GM12873 (cell line): ENCODE measurements at regions not wholly inside any gene's neighbourhood (a gene's known extent, or its start where the extent isn't known, plus 50 kb on each side); places are given as distances from the start of the nearest gene placed in this dataset.

Source experiments
- TF ChIP-seq, protein P1 (sequence below): IDR thresholded peaks from 2 replicates; pipeline ENCODE4 v1.5.1; 2012; ENCODE audit warnings: low read depth, mild to moderate bottlenecking, moderate library complexity, low read length, control low read depth; ENCODE audit not compliant: insufficient read depth; ENCODE audit errors: missing control alignments

DNA sequence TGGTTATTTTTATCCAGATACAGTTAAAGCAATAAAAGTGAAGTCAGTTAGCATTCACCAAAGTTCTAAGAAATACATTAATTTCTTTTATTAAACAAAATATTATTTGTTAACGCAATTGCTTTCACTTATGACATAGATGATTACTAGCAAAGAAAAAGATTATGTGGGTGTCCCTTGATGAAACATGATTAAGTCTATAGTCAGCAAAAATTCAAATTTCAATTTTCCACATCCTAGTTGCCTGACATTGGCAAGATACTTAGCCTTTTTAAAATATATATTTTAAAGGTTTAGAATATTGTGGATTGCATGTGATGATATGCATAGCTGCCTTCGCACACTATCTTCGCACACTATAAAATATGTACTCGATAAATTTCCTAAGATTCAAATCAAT lies 1780.5 kb upstream of the MIR17HG start:
- TF ChIP-seq, protein P1, sequence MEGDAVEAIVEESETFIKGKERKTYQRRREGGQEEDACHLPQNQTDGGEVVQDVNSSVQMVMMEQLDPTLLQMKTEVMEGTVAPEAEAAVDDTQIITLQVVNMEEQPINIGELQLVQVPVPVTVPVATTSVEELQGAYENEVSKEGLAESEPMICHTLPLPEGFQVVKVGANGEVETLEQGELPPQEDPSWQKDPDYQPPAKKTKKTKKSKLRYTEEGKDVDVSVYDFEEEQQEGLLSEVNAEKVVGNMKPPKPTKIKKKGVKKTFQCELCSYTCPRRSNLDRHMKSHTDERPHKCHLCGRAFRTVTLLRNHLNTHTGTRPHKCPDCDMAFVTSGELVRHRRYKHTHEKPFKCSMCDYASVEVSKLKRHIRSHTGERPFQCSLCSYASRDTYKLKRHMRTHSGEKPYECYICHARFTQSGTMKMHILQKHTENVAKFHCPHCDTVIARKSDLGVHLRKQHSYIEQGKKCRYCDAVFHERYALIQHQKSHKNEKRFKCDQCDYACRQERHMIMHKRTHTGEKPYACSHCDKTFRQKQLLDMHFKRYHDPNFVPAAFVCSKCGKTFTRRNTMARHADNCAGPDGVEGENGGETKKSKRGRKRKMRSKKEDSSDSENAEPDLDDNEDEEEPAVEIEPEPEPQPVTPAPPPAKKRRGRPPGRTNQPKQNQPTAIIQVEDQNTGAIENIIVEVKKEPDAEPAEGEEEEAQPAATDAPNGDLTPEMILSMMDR: no peak

DNA sequence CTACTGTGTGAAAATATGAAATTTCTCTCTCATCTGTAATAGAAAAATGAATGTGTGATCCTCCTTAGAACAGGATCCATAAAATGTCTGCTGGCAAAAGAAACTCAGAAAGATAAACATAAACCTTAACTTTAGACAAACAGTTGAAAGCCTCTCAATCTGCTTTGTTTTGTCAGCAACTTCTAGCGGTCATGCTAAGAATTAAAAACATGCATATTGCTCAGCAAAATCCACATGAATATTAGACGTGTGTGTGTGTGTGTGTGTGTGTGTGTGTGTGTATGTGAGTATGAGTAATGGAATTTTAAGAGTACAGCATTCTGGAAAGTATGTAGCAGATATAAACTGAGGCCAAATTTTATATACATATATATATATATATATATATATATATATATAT lies 1779.2 kb upstream of the MIR17HG start:
- TF ChIP-seq, protein P1: no peak

DNA sequence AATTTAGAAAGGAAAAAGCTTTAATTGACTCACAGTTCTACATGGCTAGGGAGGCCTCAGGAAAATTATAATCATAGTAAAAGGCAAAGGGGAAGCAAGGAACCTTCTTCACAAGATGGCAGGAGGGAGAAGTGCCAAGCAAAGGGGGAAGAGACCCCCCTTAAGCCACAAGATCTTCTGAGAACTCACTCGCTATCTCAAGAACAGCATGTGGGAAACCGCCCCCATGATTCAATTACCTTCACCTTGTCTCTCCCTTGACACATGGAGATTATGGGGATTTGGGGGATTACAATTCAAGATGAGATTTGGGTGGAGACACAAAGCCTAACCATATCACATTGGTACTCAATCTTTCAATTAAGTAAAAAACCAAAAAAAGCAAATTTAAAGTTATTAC lies 1778.7 kb upstream of the MIR17HG start:
- TF ChIP-seq, protein P1: no peak

DNA sequence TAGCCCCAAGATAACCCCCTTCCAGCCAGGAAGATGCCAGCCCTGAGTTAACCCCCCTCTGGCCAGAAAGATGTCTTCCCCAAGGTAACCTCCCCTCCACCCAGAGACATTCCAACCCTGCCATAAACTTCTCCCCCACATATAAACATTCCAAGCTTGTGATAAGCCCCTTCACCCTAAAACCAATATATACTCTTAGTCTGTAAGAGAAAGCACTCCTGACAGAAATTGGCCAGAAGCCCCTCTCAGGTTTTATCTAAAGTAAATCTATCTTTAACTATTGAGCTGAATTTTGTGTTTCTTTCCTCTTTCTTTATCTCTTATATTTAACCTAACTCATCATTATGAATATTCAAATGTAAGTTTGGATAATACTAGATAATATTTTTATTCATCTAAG lies 1775.8 kb upstream of the MIR17HG start:
- TF ChIP-seq, protein P1: no peak

DNA sequence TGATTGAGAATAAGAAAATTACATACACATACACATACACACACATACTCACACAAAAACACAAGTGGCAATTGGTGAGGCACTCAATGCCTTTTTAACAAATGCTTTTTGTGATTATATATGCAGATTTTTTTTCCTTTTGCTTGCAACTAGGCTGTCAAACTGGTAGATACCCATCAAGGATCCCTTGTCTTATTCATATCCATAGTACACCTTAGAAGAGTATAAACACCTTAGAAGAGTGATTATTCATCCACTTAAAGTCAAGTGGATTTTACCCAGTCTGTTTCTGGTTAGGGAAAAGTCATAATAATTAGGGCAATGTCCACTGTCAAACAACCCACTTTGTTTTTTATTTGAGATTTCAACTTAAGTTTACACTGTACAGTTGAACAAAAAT lies 1773.4 kb upstream of the MIR17HG start:
- TF ChIP-seq, protein P1: no peak

DNA sequence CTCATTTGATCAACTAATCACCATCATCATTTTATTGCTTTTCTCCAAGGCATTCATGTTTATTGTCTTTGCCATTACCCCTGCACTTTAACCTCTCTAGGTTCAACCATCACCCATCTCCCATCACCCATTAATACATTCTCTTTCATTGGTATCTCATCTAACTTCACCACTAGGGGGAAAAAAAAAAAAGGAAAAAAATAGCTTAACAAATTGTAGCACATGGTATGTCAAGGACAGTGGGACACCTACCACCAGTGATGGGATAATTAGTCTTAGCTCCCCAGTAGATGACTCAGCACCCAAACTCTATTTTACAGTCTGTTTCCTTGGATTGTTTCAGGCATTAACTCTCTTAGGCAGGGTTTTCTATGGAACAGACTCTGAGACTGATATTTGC lies 1770.2 kb upstream of the MIR17HG start:
- TF ChIP-seq, protein P1: no peak

DNA sequence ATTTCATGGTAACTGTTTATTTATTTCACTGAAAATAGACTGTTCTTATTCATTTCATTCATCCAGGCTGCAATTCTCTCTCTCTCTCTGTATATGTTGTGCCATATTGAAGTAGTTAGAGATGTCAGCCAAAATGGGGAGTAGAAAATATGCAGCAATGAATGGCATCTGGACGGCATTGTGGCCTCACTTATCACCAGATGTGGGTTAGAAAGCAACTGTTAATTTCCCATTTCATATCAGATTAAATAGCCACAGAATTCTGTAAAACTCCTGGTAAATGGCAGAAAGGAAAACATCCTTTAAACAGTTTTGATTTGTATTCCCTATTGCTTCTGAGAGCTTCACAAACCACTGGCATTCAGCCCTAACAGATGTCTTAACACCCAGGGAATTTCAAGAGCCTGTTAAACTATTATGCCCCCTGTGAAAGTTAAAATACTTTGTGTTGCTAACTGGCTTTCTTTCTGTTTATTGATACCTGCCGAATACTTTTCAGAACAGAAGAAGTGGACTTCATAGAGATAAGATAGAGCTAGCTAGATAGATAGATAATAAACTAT lies 1763.3 kb upstream of the MIR17HG start:
- TF ChIP-seq, protein P1: no peak

DNA sequence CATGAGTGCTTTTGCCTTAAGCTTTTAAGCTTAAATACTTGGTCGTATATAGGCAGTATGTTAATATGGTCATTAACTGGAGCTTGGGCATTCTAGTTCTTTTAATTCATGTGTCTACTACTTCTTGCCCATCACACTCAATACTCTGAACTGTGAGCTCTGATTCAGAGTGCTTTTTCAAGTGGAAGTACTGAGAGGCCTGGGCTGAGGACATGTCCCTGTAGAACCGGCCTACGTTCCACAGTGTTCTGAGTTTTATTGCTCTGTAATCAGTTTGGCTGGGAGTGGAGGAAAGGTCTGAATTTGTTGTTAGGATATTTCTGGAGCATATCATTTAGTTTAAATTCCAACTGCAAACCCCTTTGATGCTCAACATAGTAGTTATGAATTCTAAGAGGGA lies 1744.8 kb upstream of the MIR17HG start:
- TF ChIP-seq, protein P1: no peak
